Middle frontal gyrus (tissue), 1 donor: ENCODE measurements at regions not wholly inside any gene's neighbourhood (a gene's known extent, or its start where the extent isn't known, plus 50 kb on each side); places are given as distances from the start of the nearest gene placed in this dataset.

Source experiments
- DNase-seq: peaks from one replicate; pipeline ENCODE4 v3.0.0-alpha.2; 2015; ENCODE audit warnings: low spot score; ENCODE audit errors: extremely low spot score

DNA sequence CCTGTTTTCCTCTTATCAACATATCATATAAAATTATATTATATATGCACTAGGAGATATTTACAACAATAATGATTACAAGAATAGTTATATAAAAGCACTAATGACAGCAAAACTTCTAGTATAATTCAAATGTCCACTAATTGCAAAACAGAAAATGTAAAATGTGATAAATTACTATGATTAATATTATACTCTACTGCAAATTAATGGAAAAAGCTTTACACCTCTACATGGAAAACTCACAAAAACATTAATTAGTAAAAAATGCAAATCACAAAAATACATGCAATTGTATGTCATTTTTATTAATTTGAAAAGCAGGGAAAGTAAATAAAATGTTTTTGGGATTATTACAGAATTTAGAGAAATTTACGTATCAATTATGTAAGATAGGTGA, 681.0 kb upstream of the PCDH20 start:
- DNase-seq = no peak

DNA sequence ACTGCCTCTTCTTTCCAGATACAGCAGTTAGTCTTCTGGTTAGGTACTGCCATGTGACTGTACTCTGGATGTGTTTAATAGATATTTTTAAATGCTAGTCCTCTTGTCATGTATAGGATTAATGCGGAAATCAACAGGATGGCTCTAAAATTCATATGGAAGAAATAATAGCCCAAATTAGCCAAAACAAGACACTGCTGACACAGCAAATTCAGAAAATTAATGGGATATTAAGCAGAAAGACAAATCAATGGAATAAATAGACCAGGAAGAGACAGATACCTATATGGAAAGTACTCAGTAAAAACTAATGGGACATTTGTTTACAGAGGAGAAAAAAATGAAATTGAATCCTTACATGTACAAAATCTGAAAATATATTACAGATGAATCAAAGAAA, 679.3 kb upstream of the PCDH20 start:
- no peak for DNase-seq

GRCh38 chr13:62093984-62094780, 678.5 kb upstream of the PCDH20 start:
- DNase-seq = no peak

DNA sequence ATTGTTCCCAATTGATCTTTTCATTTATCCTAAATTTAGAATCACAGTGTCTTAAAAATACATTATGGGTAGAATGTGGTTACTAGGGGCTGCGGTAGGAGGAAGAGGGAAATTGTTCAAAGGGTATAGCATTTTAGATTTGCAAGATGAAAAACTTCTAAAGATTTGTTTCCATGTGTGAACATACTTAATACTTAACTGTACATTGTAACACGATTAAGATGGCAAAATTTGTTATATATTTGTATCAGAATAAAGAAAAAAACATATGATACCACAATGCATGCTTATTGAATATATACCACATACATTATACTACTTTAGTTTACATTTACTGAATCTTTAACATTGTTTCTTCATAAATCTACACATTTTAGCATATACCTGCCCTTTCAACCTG, 677.3 kb upstream of the PCDH20 start:
- no peak for DNase-seq

DNA sequence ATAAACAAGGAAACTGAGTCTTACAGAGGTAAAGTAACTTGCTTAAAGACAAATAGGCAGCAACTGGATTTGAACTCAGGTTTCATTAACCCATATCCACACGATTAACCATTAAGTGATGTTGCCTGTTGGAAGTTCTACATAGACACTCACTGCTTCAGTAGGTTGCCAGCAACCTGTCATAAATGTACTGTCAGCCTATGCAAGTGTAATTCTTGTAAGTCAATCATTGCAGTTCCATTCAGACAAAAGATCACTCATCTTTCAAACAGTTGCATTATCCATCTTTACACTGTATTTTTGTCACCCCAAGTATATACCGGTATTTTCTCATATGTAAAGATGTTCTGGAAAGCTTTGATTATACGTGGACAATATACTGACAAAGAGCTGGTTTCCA, 676.9 kb upstream of the PCDH20 start:
- no peak for DNase-seq

GRCh38 chr13:62088165-62088564, 672.5 kb upstream of the PCDH20 start:
- DNase-seq = no peak

GRCh38 chr13:62087124-62087523, 671.5 kb upstream of the PCDH20 start:
- no peak for DNase-seq

DNA sequence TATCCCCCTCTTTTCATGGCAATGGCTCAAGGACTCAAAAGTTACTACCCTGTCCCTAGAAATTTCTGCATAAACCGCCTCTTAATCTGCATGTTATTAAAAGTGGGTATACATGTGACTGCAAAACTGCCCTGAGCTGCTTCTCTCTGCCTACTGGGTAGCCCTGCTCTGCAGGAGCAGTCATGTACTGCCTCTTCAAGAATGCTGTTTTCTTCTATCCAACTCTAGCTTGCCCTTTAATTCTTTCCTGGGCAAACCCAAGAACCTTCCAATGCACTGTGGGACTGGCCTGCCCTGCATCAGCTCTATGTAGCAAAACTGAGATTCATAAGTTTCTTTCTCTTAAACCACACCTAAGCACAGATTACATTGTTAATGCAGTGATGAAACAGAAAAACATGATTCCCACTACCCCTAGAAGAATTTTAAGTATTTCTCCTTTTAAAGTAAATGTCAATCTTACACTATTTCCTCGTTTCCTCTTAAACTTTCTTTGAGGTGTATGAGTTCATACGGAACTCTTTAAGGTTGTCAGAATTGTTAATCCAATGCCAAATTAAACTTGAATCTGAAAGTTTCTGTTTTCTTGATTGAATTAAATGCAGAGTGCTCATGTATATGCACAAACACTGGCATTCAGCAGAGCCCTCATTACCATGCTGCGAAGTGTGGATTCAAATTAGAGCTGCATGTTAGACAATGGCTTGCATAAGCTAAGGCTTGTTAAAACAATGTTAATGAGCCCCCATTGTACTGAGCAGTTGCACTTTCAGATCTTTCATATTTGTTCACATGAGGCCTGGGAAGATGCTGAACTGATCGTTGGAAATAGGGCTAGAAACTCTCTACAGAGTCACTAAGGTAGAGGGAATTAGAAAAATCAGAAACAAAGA, 669.9 kb upstream of the PCDH20 start:
- no peak for DNase-seq

DNA sequence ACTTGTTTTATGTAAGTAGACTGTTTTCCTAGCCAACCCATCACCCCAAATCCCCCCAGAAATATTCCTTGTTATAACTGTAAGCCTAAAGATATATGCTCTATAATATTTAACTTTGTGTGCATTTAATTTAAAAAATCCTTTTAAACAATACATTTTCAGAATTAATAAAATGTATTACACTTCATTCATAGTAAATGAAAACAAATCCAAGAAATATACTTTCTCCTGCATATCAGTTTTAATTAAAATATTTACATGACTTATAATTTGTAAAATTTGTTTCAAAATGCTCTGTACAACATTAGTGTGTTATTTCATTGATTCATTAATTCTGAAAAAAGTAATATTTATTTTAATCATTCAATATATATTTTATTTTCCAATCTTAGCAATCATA, 669.1 kb upstream of the PCDH20 start:
- DNase-seq = no peak

DNA sequence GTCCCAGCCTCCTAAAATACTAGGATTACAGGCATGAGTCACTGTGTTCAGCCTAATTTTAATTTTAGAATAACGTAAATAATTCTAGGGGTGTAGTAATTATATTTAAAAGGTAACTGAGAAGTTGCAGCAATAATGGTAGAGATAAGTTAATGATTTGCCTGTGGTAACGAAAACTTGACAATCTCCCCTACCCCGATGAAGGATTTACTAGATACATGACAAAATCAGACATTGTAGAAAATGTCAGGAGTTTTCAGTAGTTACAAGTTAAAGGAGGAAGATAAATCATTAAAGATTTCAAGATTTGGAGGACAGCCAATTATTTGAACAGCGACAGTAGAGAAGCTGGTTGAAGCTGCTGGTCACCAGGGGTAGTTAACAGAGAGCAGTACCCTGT, 652.2 kb upstream of the PCDH20 start:
- no peak for DNase-seq

GRCh38 chr13:62065016-62065415, 649.4 kb upstream of the PCDH20 start:
- DNase-seq = no peak

DNA sequence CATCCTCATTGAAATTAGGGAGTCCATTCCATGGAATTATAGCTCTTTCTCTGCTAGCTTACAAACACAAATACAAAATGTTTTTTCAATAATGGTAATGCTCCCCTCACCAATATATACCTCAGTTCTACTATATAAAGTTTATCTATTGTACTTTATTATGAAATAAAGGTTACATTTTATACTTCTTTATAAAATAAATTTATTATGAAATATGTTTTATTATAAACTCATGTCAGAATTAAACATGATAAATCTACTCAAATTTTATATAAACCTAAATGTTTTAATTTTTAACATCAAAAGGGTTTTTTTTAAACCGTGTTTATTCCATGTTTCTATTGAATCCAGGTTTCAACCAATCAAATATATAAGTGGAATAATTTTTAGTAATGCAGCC, 646.1 kb upstream of the PCDH20 start:
- DNase-seq = no peak

GRCh38 chr13:62060570-62060969, 644.9 kb upstream of the PCDH20 start:
- no peak for DNase-seq

- DNase-seq = no peak
These were observed 641.6 kb upstream of the PCDH20 start for GRCh38 chr13:62057286-62057685.

GRCh38 chr13:62049992-62050391, 634.3 kb upstream of the PCDH20 start:
- no peak for DNase-seq

- DNase-seq = no peak
These were observed 630.9 kb upstream of the PCDH20 start for GRCh38 chr13:62046512-62046911.

GRCh38 chr13:62043600-62043999, 628.0 kb upstream of the PCDH20 start:
- DNase-seq = no peak

GRCh38 chr13:62040806-62041205, 625.2 kb upstream of the PCDH20 start:
- DNase-seq = no peak

DNA sequence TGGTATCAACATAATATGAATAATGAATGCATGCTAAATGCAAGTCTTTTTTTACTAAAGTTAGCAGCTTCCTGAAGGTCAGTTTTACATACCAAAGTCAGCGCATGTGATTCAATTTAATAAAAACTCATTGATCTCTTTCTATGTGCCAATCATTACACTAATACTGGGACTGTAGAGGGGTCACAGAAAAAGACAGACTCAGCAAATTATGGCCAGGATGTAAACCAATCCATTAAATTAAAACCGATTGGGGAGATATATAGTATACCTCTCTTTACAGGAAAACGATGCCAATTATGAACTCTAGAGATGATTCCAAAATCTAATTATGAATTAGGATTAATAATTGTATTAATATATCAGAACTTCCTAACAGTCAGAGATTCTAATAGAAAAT, 624.4 kb upstream of the PCDH20 start:
- DNase-seq = no peak

- DNase-seq = no peak
These were observed 622.6 kb upstream of the PCDH20 start for GRCh38 chr13:62038214-62038613.

DNA sequence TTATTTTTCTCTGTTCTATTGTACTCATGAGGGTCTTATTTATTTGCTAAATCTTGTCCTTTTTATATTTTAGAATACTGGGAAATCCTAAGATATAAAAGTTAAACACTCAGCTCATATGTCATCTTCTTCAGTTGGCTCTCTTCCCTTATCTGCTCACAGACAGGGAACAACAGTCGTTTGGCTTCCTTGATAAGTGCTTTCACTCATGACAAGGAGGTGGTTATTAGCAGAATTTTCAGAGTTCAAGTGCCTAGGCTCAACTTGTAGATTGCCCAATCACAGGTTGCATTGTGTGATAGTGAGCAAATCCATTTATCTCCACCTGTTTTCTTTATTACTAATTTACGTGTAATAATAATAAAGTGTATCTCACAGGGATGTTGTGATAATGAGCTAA, 620.3 kb upstream of the PCDH20 start:
- DNase-seq = no peak

GRCh38 chr13:62033934-62034333, 618.3 kb upstream of the PCDH20 start:
- no peak for DNase-seq

DNA sequence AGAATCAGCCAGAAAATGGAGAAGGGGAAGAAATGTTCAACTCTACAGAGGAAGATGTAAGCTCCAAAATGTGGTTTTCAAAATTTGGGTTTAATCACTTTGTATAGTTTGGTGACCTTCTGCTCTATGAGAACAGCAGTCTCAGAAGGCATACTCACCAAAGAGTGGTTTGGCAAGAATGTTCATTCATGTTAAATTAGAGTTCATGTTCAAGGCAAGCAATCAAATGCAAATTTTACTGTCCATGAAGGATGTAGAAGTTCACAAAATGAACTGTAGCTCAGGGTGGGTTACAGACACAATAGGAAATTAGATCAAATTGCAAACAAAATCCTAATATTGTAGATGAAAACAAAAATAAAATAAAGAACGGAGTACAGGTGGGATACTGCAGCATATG, 606.7 kb upstream of the PCDH20 start:
- DNase-seq = no peak
